Esophagus muscularis mucosa (tissue), 3 donors: ENCODE measurements at regions not wholly inside any gene's neighbourhood (a gene's known extent, or its start where the extent isn't known, plus 50 kb on each side); places are given as distances from the start of the nearest gene placed in this dataset.

Experiments used
- CTCF ChIP-seq, 3 experiments: fragments of 200-600 bp in 2 of 3; fragments of 450-650 bp in 1 of 3; sonication (generic) in 2 of 3; IDR thresholded peaks; one replicate each; pipeline ENCODE4 v1.5.1; 2017 to 2019; ENCODE audit warnings: antibody characterized with exemption in 3 of 3, mild to moderate bottlenecking in 2 of 3, moderate library complexity in 1 of 3
- POLR2AphosphoS5 ChIP-seq, 2 donors: sonication (generic); formaldehyde crosslinking; IDR thresholded peaks; one replicate each; pipeline ENCODE4 v1.6.1; 2017; ENCODE audit warnings: antibody characterized with exemption in 2 of 2

GRCh38 chr10:65291286-65291685, 1634.5 kb upstream of the LRRTM3 start:
- TF ChIP-seq POLR2AphosphoS5 (IDR thresholded peaks at IDR 0.05) (no peak), CTCF (IDR thresholded peaks at IDR 0.05) (no peak)
